Stimulated activated naive B cell treated with anti-CD40 and anti-IgM and Interleukin-4, amounts not matched to agents 10 μg/mL and 1 μg/mL and 100 μg/mL, for 72 hours (primary cell): ENCODE measurements at regions not wholly inside any gene's neighbourhood (a gene's known extent, or its start where the extent isn't known, plus 50 kb on each side); places are given as distances from the start of the nearest gene placed in this dataset.
"Not testable (repeated sequence)": the region's sequence is repeated elsewhere in the genome, so short reads cannot be mapped to it uniquely, and the experiment has no call there.

Experiments used
- ATAC-seq, 2 donors: fragments of 150-1000 bp; cut with Tn5 transposase; replicated peaks; 2 replicates each; pipeline ENCODE4 v1.10.0; 2021; ENCODE audit warnings: moderate library complexity in 1 of 2
- DNase-seq: peaks from one replicate; pipeline ENCODE4 v3.0.0; 2021
- H3K27ac Mint-ChIP-seq: one replicate; pipeline ENCODE4 v1.8.0; 2022; ENCODE audit warnings: mild to moderate bottlenecking, mixed read lengths
- H3K27me3 Mint-ChIP-seq, 2 donors: one replicate each; pipeline ENCODE4 v1.8.0; 2022; ENCODE audit warnings: mixed read lengths in 2 of 2
- H3K36me3 Mint-ChIP-seq, 2 donors: one replicate each; pipeline ENCODE4 v1.8.0; 2022; ENCODE audit warnings: mixed read lengths in 2 of 2, mild to moderate bottlenecking in 1 of 2
- H3K4me1 Mint-ChIP-seq, 2 donors: one replicate each; pipeline ENCODE4 v1.8.0; 2022; ENCODE audit warnings: mixed read lengths in 2 of 2, mild to moderate bottlenecking in 1 of 2
- H3K4me3 Mint-ChIP-seq, 2 donors: one replicate each; pipeline ENCODE4 v1.8.0; 2022; ENCODE audit warnings: mild to moderate bottlenecking in 2 of 2, mixed read lengths in 2 of 2, moderate library complexity in 1 of 2
- H3K9me3 Mint-ChIP-seq, 2 donors: one replicate each; pipeline ENCODE4 v1.8.0; 2022; ENCODE audit warnings: mixed read lengths in 2 of 2, mild to moderate bottlenecking in 1 of 2

- no peak for DNase-seq
- peak; percentile 76 to 82 for ATAC-seq
- Mint-ChIP-seq H3K27ac (peak overlapping the region; percentile 81), H3K9me3 (peaks cover 10 to 11% of the 10 kb centered on the region in 2 donors), H3K36me3 (peaks cover 6 to 14% of the 10 kb centered on the region in 2 donors), H3K27me3 (no peaks in the 10 kb centered on the region), H3K4me1 (peaks cover 26 to 43% of the 10 kb centered on the region in 2 donors), H3K4me3 (peak overlapping the region; percentile 39 to 57)
These were observed 125.7 kb downstream of the B3GNT2 start for GRCh38 chr2:62321380-62322289.

GRCh38 chr2:62320657-62321357, 124.9 kb downstream of the B3GNT2 start:
- H3K27ac Mint-ChIP-seq, result peak overlapping the region; percentile 89
- peak overlapping the region; percentile 39 to 57 for H3K4me3 Mint-ChIP-seq
- peaks cover 26 to 50% of the 10 kb centered on the region in 2 donors for H3K4me1 Mint-ChIP-seq
- DNase-seq (no peak), ATAC-seq (peak; percentile 81 to 86)
- peaks cover 6 to 14% of the 10 kb centered on the region in 2 donors for H3K36me3 Mint-ChIP-seq
- H3K27me3 Mint-ChIP-seq, result no peaks in the 10 kb centered on the region
- peaks cover 9 to 11% of the 10 kb centered on the region in 2 donors for H3K9me3 Mint-ChIP-seq

- ATAC-seq, H3K27me3 Mint-ChIP-seq, H3K9me3 Mint-ChIP-seq, H3K4me3 Mint-ChIP-seq, DNase-seq, H3K27ac Mint-ChIP-seq: not testable (repeated sequence)
- peaks cover 26 to 56% of the 10 kb centered on the region in 2 donors for H3K4me1 Mint-ChIP-seq
- peaks cover 3 to 11% of the 10 kb centered on the region in 2 donors for H3K36me3 Mint-ChIP-seq
These were observed 124.2 kb downstream of the B3GNT2 start for GRCh38 chr2:62320137-62320536.

GRCh38 chr2:62319070-62319469, 123.2 kb downstream of the B3GNT2 start:
- no peak for ATAC-seq
- peak overlapping the region in 1 of 2 donors; percentile 14 for H3K4me3 Mint-ChIP-seq

GRCh38 chr2:62315476-62315875, 119.6 kb downstream of the B3GNT2 start:
- Mint-ChIP-seq H3K9me3 (no peaks in the 10 kb centered on the region), H3K27ac (no peak overlapping the region), H3K27me3 (no peaks in the 10 kb centered on the region), H3K36me3 (peaks cover 0 to 3% of the 10 kb centered on the region in 2 donors), H3K4me3 (no peak overlapping the region), H3K4me1 (peaks cover 26 to 64% of the 10 kb centered on the region in 2 donors)
- ATAC-seq (no peak), DNase-seq (no peak)

More at GRCh38 chr2:62319070-62319469, 123.2 kb downstream of the B3GNT2 start:
- peaks cover 0 to 2% of the 10 kb centered on the region in 2 donors for H3K36me3 Mint-ChIP-seq
- peaks cover 31 to 65% of the 10 kb centered on the region in 2 donors for H3K4me1 Mint-ChIP-seq
- no peaks in the 10 kb centered on the region for H3K27me3 Mint-ChIP-seq
- H3K27ac Mint-ChIP-seq, result peak overlapping the region; percentile 21
- no peak for DNase-seq
- H3K9me3 Mint-ChIP-seq, result no peaks in the 10 kb centered on the region

- Mint-ChIP-seq H3K4me1 (peaks cover 34 to 74% of the 10 kb centered on the region in 2 donors), H3K9me3 (no peaks in the 10 kb centered on the region), H3K4me3 (peak overlapping the region in 1 of 2 donors; percentile 65), H3K27me3 (no peaks in the 10 kb centered on the region), H3K27ac (no peak overlapping the region), H3K36me3 (peaks cover 0 to 3% of the 10 kb centered on the region in 2 donors)
- DNase-seq (no peak), ATAC-seq (peak in 1 of 2 donors; percentile 8)
These were observed 118.4 kb downstream of the B3GNT2 start for GRCh38 chr2:62314291-62314690.

- Mint-ChIP-seq H3K27me3 (no peaks in the 10 kb centered on the region), H3K27ac (no peak overlapping the region), H3K4me3 (peak overlapping the region; percentile 39 to 65), H3K36me3 (peaks cover 0 to 3% of the 10 kb centered on the region in 2 donors), H3K4me1 (peaks cover 32 to 72% of the 10 kb centered on the region in 2 donors), H3K9me3 (no peaks in the 10 kb centered on the region)
- peak; percentile 96 to 97 for ATAC-seq
- peak; percentile 58 for DNase-seq
These were observed 117.7 kb downstream of the B3GNT2 start for GRCh38 chr2:62313449-62314227.

- ATAC-seq (no peak), DNase-seq (no peak)
- peaks cover 58 to 82% of the 10 kb centered on the region in 2 donors for H3K4me1 Mint-ChIP-seq
- peak overlapping the region; percentile 74 for H3K27ac Mint-ChIP-seq
- H3K36me3 Mint-ChIP-seq, result peaks cover 0 to 3% of the 10 kb centered on the region in 2 donors
- no peaks in the 10 kb centered on the region for H3K27me3 Mint-ChIP-seq
- peak overlapping the region; percentile 57 to 63 for H3K4me3 Mint-ChIP-seq
- H3K9me3 Mint-ChIP-seq, result no peaks in the 10 kb centered on the region
These were observed 113.7 kb downstream of the B3GNT2 start for GRCh38 chr2:62309465-62310091.

- ATAC-seq, result no peak
- no peaks in the 10 kb centered on the region for H3K9me3 Mint-ChIP-seq
- no peaks in the 10 kb centered on the region for H3K27me3 Mint-ChIP-seq
- peaks cover 58 to 82% of the 10 kb centered on the region in 2 donors for H3K4me1 Mint-ChIP-seq
- H3K27ac Mint-ChIP-seq, result no peak overlapping the region
- DNase-seq, result no peak
- H3K36me3 Mint-ChIP-seq, result peaks cover 0 to 3% of the 10 kb centered on the region in 2 donors
- H3K4me3 Mint-ChIP-seq, result no peak overlapping the region
These were observed 113.2 kb downstream of the B3GNT2 start for GRCh38 chr2:62309081-62309464.

- H3K4me3 Mint-ChIP-seq, result no peak overlapping the region
- DNase-seq, result no peak
These were observed 111.8 kb downstream of the B3GNT2 start for GRCh38 chr2:62307469-62308389.

GRCh38 chr2:62306751-62307468, 111.0 kb downstream of the B3GNT2 start:
- Mint-ChIP-seq H3K9me3 (no peaks in the 10 kb centered on the region), H3K4me3 (peak overlapping the region; percentile 3 to 26), H3K36me3 (peaks cover 0 to 3% of the 10 kb centered on the region in 2 donors), H3K27me3 (no peaks in the 10 kb centered on the region), H3K27ac (peak overlapping the region; percentile 90), H3K4me1 (peaks cover 64 to 82% of the 10 kb centered on the region in 2 donors)
- DNase-seq, result peak; percentile 38
- ATAC-seq, result peak; percentile 54 to 57

More at GRCh38 chr2:62307469-62308389, 111.8 kb downstream of the B3GNT2 start:
- peak overlapping the region; percentile 90 for H3K27ac Mint-ChIP-seq
- no peak for ATAC-seq
- peaks cover 61 to 82% of the 10 kb centered on the region in 2 donors for H3K4me1 Mint-ChIP-seq
- peaks cover 0 to 3% of the 10 kb centered on the region in 2 donors for H3K36me3 Mint-ChIP-seq
- H3K27me3 Mint-ChIP-seq, result no peaks in the 10 kb centered on the region
- no peaks in the 10 kb centered on the region for H3K9me3 Mint-ChIP-seq
